Heart right ventricle (tissue), 16 donors: ENCODE measurements at regions not wholly inside any gene's neighbourhood (a gene's known extent, or its start where the extent isn't known, plus 50 kb on each side); places are given as distances from the start of the nearest gene placed in this dataset.
A peak's percentile ranks its signal among the peaks of the same experiment; 100 is the strongest.

Source experiments
- ATAC-seq, 8 donors: fragments of 200-7000 bp; cut with Tn5 transposase; one replicate each; pipeline ENCODE4 v1.9.1; 2020; ENCODE audit warnings: mild to moderate bottlenecking in 8 of 8, moderate library complexity in 8 of 8, moderate number of reproducible peaks in 1 of 8
- DNase-seq, 2 donors: peaks; one replicate each; pipeline ENCODE4 v3.0.0-alpha.2; 2020
- H3K27ac ChIP-seq, 10 donors: fragments of 200-600 bp; sonication (generic) in 2 of 10; one replicate each; pipeline versions ENCODE4 v1.5.0 to v1.8.0; 2020 to 2022; ENCODE audit warnings: mild to moderate bottlenecking in 3 of 10
- H3K27me3 ChIP-seq, 7 donors: fragments of 200-600 bp; one replicate each; pipeline ENCODE4 v1.8.0; 2021 to 2022; ENCODE audit warnings: mild to moderate bottlenecking in 2 of 7
- H3K36me3 ChIP-seq, 9 donors: fragments of 200-600 bp; sonication (generic) in 1 of 9; one replicate each; pipeline versions ENCODE4 v1.5.0 to v1.8.0; 2020 to 2022; ENCODE audit warnings: mild to moderate bottlenecking in 2 of 9
- H3K4me1 ChIP-seq, 9 donors: fragments of 200-600 bp; sonication (generic) in 1 of 9; one replicate each; pipeline versions ENCODE4 v1.5.0 to v1.8.0; 2020 to 2022; ENCODE audit warnings: mild to moderate bottlenecking in 4 of 9
- H3K4me3 ChIP-seq, 10 donors: fragments of 200-600 bp; sonication (generic) in 2 of 10; one replicate each; pipeline versions ENCODE4 v1.5.0 to v1.8.0; 2020 to 2022; ENCODE audit warnings: mild to moderate bottlenecking in 7 of 10, moderate library complexity in 2 of 10
- H3K9me3 ChIP-seq, 11 donors: fragments of 200-600 bp in 10 of 11; sonication (generic) in 2 of 11; one replicate each; pipeline versions ENCODE4 v1.5.0 to v1.8.0; 2013 to 2022; ENCODE audit warnings: mild to moderate bottlenecking in 2 of 11, control low read depth in 1 of 11, moderate library complexity in 1 of 11
- CTCF ChIP-seq, 9 donors: fragments of 200-600 bp; sonication (generic) in 2 of 9; IDR thresholded peaks; one replicate each; pipeline versions ENCODE4 v1.5.0 to v1.8.0; 2021 to 2022; ENCODE audit warnings: antibody characterized with exemption in 9 of 9, mild to moderate bottlenecking in 5 of 9, moderate library complexity in 1 of 9
- WGBS, 2 donors: extraction: QIAGEN DNeasy Blood & Tissue Kit; methylation state at CpG; one replicate each; pipeline ENCODE4 v1.1.7; 2013; ENCODE audit warnings: inconsistent platforms in 1 of 2; 5-methylcytosine and 5-hydroxymethylcytosine counted together
- intact Hi-C, 10 donors: fragments of 100-400 bp; cut with DNase I; formaldehyde crosslinking; loops; one replicate each; pipeline versions ENCODE4 v1.11.1 to v1.14.2; 2022
- donor health status: Arrhythmogenic right ventricular cardiomyopathy.
- donor health status: ischemic (EF 13 %, LVEDD 7.1; RV severe dilation, severe dysfunction).
- donor health status: healthy with polysubstance abuse.
- donor health status: DM: no; HTN: yes; CAD: no.
- donor health status: DM: no; HTN: no; CAD: no.
- donor health status: ischemic (EF 25% LVEDD 6.9; RV normal size, moderate dysfunction).
- donor health status: ischemic (EF 25% LVEDD 5.7; RV mildly dilated, moderate dysfunction).
- donor health status: healthy.
- donor health status: DM: yes; HTN: yes; CAD: no.
- donor health status: Ischemic cardiomyopathy.
- donor health status: ischemic (EF 35%, LVEDD 5.7; RV mildly dilated, moderate dysfunction).
- donor health status: nonischemic (EF 11% LVEDD 7.7; RV severe dilation, severe dysfunction).
- donor health status: DM: yes; HTN: yes; CAD: no.
- donor health status: PGD.
- donor health status: ischemic (EF 29% LVEDD 5.4; RV normal size, mild dysfunction).
- donor health status: nonischemic (EF 23%, LVEDD 6.1; RV moderate dilation, normal function).

- WGBS, 2 donors = 75 to 78% methylated on average over 39 of the region's 39 CpGs
- DNase-seq = no peak
Observed at GRCh38 chr17:79520167-79521165, 90.4 kb downstream of the RBFOX3 start.

GRCh38 chr17:79519601-79520000 lies 91.2 kb downstream of the RBFOX3 start:
- Histone ChIP-seq H3K4me3 (no peak overlapping the region), H3K9me3 (no peaks in the 10 kb centered on the region), H3K27me3 (peaks cover 0 to 89% (median 65%) of the 10 kb centered on the region in 7 donors), H3K27ac (no peak overlapping the region), H3K4me1 (no peaks in the 10 kb centered on the region), H3K36me3 (no peaks in the 10 kb centered on the region)
- 81 to 84% methylated on average over 11 of the region's 11 CpGs for WGBS, 2 donors
- intact Hi-C loops = no loop called here
- TF ChIP-seq CTCF (IDR thresholded peaks at IDR 0.05) = no peak
- ATAC-seq = no peak
- no peak for DNase-seq

More at GRCh38 chr17:79520167-79521165, 90.4 kb downstream of the RBFOX3 start:
- H3K27ac ChIP-seq = no peak overlapping the region
- intact Hi-C loops = no loop called here
- no peak for ATAC-seq
- no peak overlapping the region for H3K4me3 ChIP-seq
- no peak for TF ChIP-seq CTCF (IDR thresholded peaks at IDR 0.05)
- no peaks in the 10 kb centered on the region for H3K4me1 ChIP-seq
- no peaks in the 10 kb centered on the region for H3K36me3 ChIP-seq
- H3K9me3 ChIP-seq = no peaks in the 10 kb centered on the region
- H3K27me3 ChIP-seq = peaks cover 0 to 89% (median 73%) of the 10 kb centered on the region in 7 donors

- H3K4me3 ChIP-seq = no peak overlapping the region
Observed at GRCh38 chr17:79518585-79519523, 92.0 kb downstream of the RBFOX3 start.

More at GRCh38 chr17:79518585-79519523, 92.0 kb downstream of the RBFOX3 start:
- intact Hi-C loops = no loop called here
- Histone ChIP-seq H3K27ac (no peak overlapping the region), H3K27me3 (peaks cover 0 to 88% (median 63%) of the 10 kb centered on the region in 7 donors), H3K9me3 (no peaks in the 10 kb centered on the region), H3K4me1 (no peaks in the 10 kb centered on the region), H3K36me3 (no peaks in the 10 kb centered on the region)
- 56 to 57% methylated on average over 31 of the region's 31 CpGs for WGBS, 2 donors
- DNase-seq (no peak), ATAC-seq (peak in 1 of 8 donors; percentile 39)
- no peak for TF ChIP-seq CTCF (IDR thresholded peaks at IDR 0.05)
